ENCODE measurements at regions not wholly inside any gene's neighbourhood (a gene's known extent, or its start where the extent isn't known, plus 50 kb on each side); places are given as distances from the start of the nearest gene placed in this dataset.

GRCh38 chr7:68556537-68556936 is 1041.7 kb upstream of the AUTS2 start:
- Histone ChIP-seq H3K36me3 (ENCODE audit: control insufficient read depth in 2 of 2, extremely low read depth in 1 of 2, insufficient read depth in 1 of 2, low read length in 1 of 2) (no peaks in the 10 kb centered on the region), H3K4me1 (ENCODE audit: control insufficient read depth in 1 of 2, extremely low read depth in 1 of 2, insufficient read depth in 2 of 2, low read length in 2 of 2) (no peaks in the 10 kb centered on the region), H3K27me3 (replicated peaks in 1 of 2; ENCODE audit: control insufficient read depth in 2 of 2, extremely low read depth in 1 of 2, insufficient read depth in 2 of 2, low read length in 1 of 2) (no peaks in the 10 kb centered on the region), H3K9me3 (no peaks in the 10 kb centered on the region), H3K27ac (ENCODE audit: low read length) (no peak overlapping the region), H3K4me3 (ENCODE audit: control insufficient read depth in 1 of 2, extremely low read depth in 1 of 2, low read length in 1 of 2) (no peak overlapping the region)
- H3K27me3 Mint-ChIP-seq: no peaks in the 10 kb centered on the region
- H3K9me3 Mint-ChIP-seq: peaks cover 0 to 24% (median 10%) of the 10 kb centered on the region in 3 donors
- no peaks in the 10 kb centered on the region for H3K36me3 Mint-ChIP-seq
- H3K27ac Mint-ChIP-seq: no peak overlapping the region
- ChIA-PET POLR2A (no interaction called here), CTCF (no interaction called here)
- no peak for ATAC-seq (replicated peaks in 1 of 4)
- DNase-seq: no peak
- H3K4me1 Mint-ChIP-seq: no peaks in the 10 kb centered on the region
- WGBS (ENCODE audit: insufficient coverage): 90% methylated on average over 2 of the region's 3 CpGs
- no peak overlapping the region for H3K4me3 Mint-ChIP-seq

- no peak overlapping the region for H3K27ac Mint-ChIP-seq
- Histone ChIP-seq H3K27ac (ENCODE audit: low read length) (no peak overlapping the region), H3K9me3 (no peaks in the 10 kb centered on the region), H3K4me3 (ENCODE audit: control insufficient read depth in 1 of 2, extremely low read depth in 1 of 2, low read length in 1 of 2) (no peak overlapping the region), H3K27me3 (replicated peaks in 1 of 2; ENCODE audit: control insufficient read depth in 2 of 2, extremely low read depth in 1 of 2, insufficient read depth in 2 of 2, low read length in 1 of 2) (no peaks in the 10 kb centered on the region), H3K36me3 (ENCODE audit: control insufficient read depth in 2 of 2, extremely low read depth in 1 of 2, insufficient read depth in 1 of 2, low read length in 1 of 2) (no peaks in the 10 kb centered on the region), H3K4me1 (ENCODE audit: control insufficient read depth in 1 of 2, extremely low read depth in 1 of 2, insufficient read depth in 2 of 2, low read length in 2 of 2) (no peaks in the 10 kb centered on the region)
- 80% methylated on average over 1 of the region's 1 CpG for WGBS (ENCODE audit: insufficient coverage)
- no peaks in the 10 kb centered on the region for H3K27me3 Mint-ChIP-seq
- no peak for DNase-seq
- H3K36me3 Mint-ChIP-seq: no peaks in the 10 kb centered on the region
- CTCF ChIA-PET: interaction anchor here in 1 of 2 donors (0.6 to 0.7 kb wide), 2 partner anchors 60 to 753 kb away, joined by 3 read pairs; no protein-coding TSS in a partner anchor
- no peak for ATAC-seq (replicated peaks in 1 of 4)
- H3K9me3 Mint-ChIP-seq: peaks cover 6 to 23% (median 7%) of the 10 kb centered on the region in 3 donors
- H3K4me3 Mint-ChIP-seq: no peak overlapping the region
- POLR2A ChIA-PET: interaction anchor here in 1 of 2 donors (0.7 kb wide), 1 partner anchor 10 kb away, joined by 5 read pairs; no protein-coding TSS in a partner anchor
- no peaks in the 10 kb centered on the region for H3K4me1 Mint-ChIP-seq
Observed at GRCh38 chr7:68559518-68559917, 1038.8 kb upstream of the AUTS2 start.

- H3K4me3 ChIP-seq (ENCODE audit: control insufficient read depth in 1 of 2, extremely low read depth in 1 of 2, low read length in 1 of 2): no peak overlapping the region
- no peaks in the 10 kb centered on the region for H3K4me1 Mint-ChIP-seq
- no peak overlapping the region for H3K4me3 Mint-ChIP-seq
- no peaks in the 10 kb centered on the region for H3K36me3 Mint-ChIP-seq
- 70% methylated on average over 2 of the region's 6 CpGs for whole genome bisulfite sequencing (ENCODE audit: insufficient coverage)
- H3K9me3 ChIP-seq: no peaks in the 10 kb centered on the region
- no peaks in the 10 kb centered on the region for H3K36me3 ChIP-seq (ENCODE audit: control insufficient read depth in 2 of 2, extremely low read depth in 1 of 2, insufficient read depth in 1 of 2, low read length in 1 of 2)
- no peak overlapping the region for H3K27ac ChIP-seq (ENCODE audit: low read length)
- peaks cover 9 to 29% (median 13%) of the 10 kb centered on the region in 3 donors for H3K9me3 Mint-ChIP-seq
- no peak for ATAC-seq (replicated peaks in 1 of 4)
- H3K27me3 ChIP-seq (replicated peaks in 1 of 2; ENCODE audit: control insufficient read depth in 2 of 2, extremely low read depth in 1 of 2, insufficient read depth in 2 of 2, low read length in 1 of 2): no peaks in the 10 kb centered on the region
- H3K4me1 ChIP-seq (ENCODE audit: control insufficient read depth in 1 of 2, extremely low read depth in 1 of 2, insufficient read depth in 2 of 2, low read length in 2 of 2): no peaks in the 10 kb centered on the region
- no peak for DNase-seq
- no peaks in the 10 kb centered on the region for H3K27me3 Mint-ChIP-seq
- no peak overlapping the region for H3K27ac Mint-ChIP-seq
- CTCF ChIA-PET: no interaction called here
- POLR2A ChIA-PET: no interaction called here
Observed at GRCh38 chr7:68562323-68562899, 1035.9 kb upstream of the AUTS2 start.

- Histone ChIP-seq H3K27me3 (replicated peaks in 1 of 2; ENCODE audit: control insufficient read depth in 2 of 2, extremely low read depth in 1 of 2, insufficient read depth in 2 of 2, low read length in 1 of 2) (no peaks in the 10 kb centered on the region), H3K36me3 (ENCODE audit: control insufficient read depth in 2 of 2, extremely low read depth in 1 of 2, insufficient read depth in 1 of 2, low read length in 1 of 2) (no peaks in the 10 kb centered on the region), H3K4me3 (ENCODE audit: control insufficient read depth in 1 of 2, extremely low read depth in 1 of 2, low read length in 1 of 2) (no peak overlapping the region), H3K9me3 (no peaks in the 10 kb centered on the region), H3K27ac (ENCODE audit: low read length) (no peak overlapping the region), H3K4me1 (ENCODE audit: control insufficient read depth in 1 of 2, extremely low read depth in 1 of 2, insufficient read depth in 2 of 2, low read length in 2 of 2) (no peaks in the 10 kb centered on the region)
- H3K36me3 Mint-ChIP-seq: no peaks in the 10 kb centered on the region
- POLR2A ChIA-PET: interaction anchor here in 1 of 2 donors (0.6 kb wide), 1 partner anchor 59 kb away, joined by 3 read pairs; no protein-coding TSS in a partner anchor
- H3K27me3 Mint-ChIP-seq: no peaks in the 10 kb centered on the region
- ATAC-seq (replicated peaks in 1 of 4): no peak
- H3K27ac Mint-ChIP-seq: no peak overlapping the region
- CTCF ChIA-PET: no interaction called here
- no peak overlapping the region for H3K4me3 Mint-ChIP-seq
- no peaks in the 10 kb centered on the region for H3K4me1 Mint-ChIP-seq
- 93% methylated on average over 3 of the region's 6 CpGs for WGBS (ENCODE audit: insufficient coverage)
- no peak for DNase-seq
- peaks cover 12 to 31% (median 26%) of the 10 kb centered on the region in 3 donors for H3K9me3 Mint-ChIP-seq
Observed at GRCh38 chr7:68564306-68565135, 1033.8 kb upstream of the AUTS2 start.

- Histone ChIP-seq H3K4me3 (ENCODE audit: control insufficient read depth in 1 of 2, extremely low read depth in 1 of 2, low read length in 1 of 2) (no peak overlapping the region), H3K36me3 (ENCODE audit: control insufficient read depth in 2 of 2, extremely low read depth in 1 of 2, insufficient read depth in 1 of 2, low read length in 1 of 2) (no peaks in the 10 kb centered on the region), H3K4me1 (ENCODE audit: control insufficient read depth in 1 of 2, extremely low read depth in 1 of 2, insufficient read depth in 2 of 2, low read length in 2 of 2) (no peaks in the 10 kb centered on the region), H3K27me3 (replicated peaks in 1 of 2; ENCODE audit: control insufficient read depth in 2 of 2, extremely low read depth in 1 of 2, insufficient read depth in 2 of 2, low read length in 1 of 2) (no peaks in the 10 kb centered on the region), H3K9me3 (no peaks in the 10 kb centered on the region), H3K27ac (ENCODE audit: low read length) (no peak overlapping the region)
- ATAC-seq (replicated peaks in 1 of 4) (no peak), DNase-seq (no peak)
- ChIA-PET POLR2A (no interaction called here), CTCF (no interaction called here)
- no peaks in the 10 kb centered on the region for H3K36me3 Mint-ChIP-seq
- no peak overlapping the region for H3K4me3 Mint-ChIP-seq
- peaks cover 8 to 18% (median 18%) of the 10 kb centered on the region in 3 donors for H3K9me3 Mint-ChIP-seq
- H3K27me3 Mint-ChIP-seq: no peaks in the 10 kb centered on the region
- no peaks in the 10 kb centered on the region for H3K4me1 Mint-ChIP-seq
- no peak overlapping the region for H3K27ac Mint-ChIP-seq
Observed at GRCh38 chr7:68571286-68571685, 1027.0 kb upstream of the AUTS2 start.

GRCh38 chr7:68573271-68574005 is 1024.8 kb upstream of the AUTS2 start:
- H3K4me3 Mint-ChIP-seq: no peak overlapping the region
- no peaks in the 10 kb centered on the region for H3K27me3 Mint-ChIP-seq
- H3K4me1 Mint-ChIP-seq: no peaks in the 10 kb centered on the region
- Histone ChIP-seq H3K36me3 (ENCODE audit: control insufficient read depth in 2 of 2, extremely low read depth in 1 of 2, insufficient read depth in 1 of 2, low read length in 1 of 2) (no peaks in the 10 kb centered on the region), H3K4me1 (ENCODE audit: control insufficient read depth in 1 of 2, extremely low read depth in 1 of 2, insufficient read depth in 2 of 2, low read length in 2 of 2) (no peaks in the 10 kb centered on the region), H3K27ac (ENCODE audit: low read length) (no peak overlapping the region), H3K9me3 (no peaks in the 10 kb centered on the region), H3K27me3 (replicated peaks in 1 of 2; ENCODE audit: control insufficient read depth in 2 of 2, extremely low read depth in 1 of 2, insufficient read depth in 2 of 2, low read length in 1 of 2) (no peaks in the 10 kb centered on the region), H3K4me3 (ENCODE audit: control insufficient read depth in 1 of 2, extremely low read depth in 1 of 2, low read length in 1 of 2) (no peak overlapping the region)
- H3K36me3 Mint-ChIP-seq: no peaks in the 10 kb centered on the region
- DNase-seq: no peak
- H3K9me3 Mint-ChIP-seq: peaks cover 5 to 13% (median 9%) of the 10 kb centered on the region in 3 donors
- H3K27ac Mint-ChIP-seq: no peak overlapping the region
- CTCF ChIA-PET: no interaction called here
- POLR2A ChIA-PET: interaction anchor here in 1 of 2 donors (0.5 to 0.7 kb wide), 2 partner anchors 97 to 499 kb away, joined by 3 to 6 read pairs; no protein-coding TSS in a partner anchor
- 100% methylated on average over 3 of the region's 12 CpGs for WGBS (ENCODE audit: insufficient coverage)
- no peak for ATAC-seq (replicated peaks in 1 of 4)
